ENCODE measurements at regions not wholly inside any gene's neighbourhood (a gene's known extent, or its start where the extent isn't known, plus 50 kb on each side); places are given as distances from the start of the nearest gene placed in this dataset.
A peak's percentile ranks its signal among the peaks of the same experiment; 100 is the strongest.

DNA sequence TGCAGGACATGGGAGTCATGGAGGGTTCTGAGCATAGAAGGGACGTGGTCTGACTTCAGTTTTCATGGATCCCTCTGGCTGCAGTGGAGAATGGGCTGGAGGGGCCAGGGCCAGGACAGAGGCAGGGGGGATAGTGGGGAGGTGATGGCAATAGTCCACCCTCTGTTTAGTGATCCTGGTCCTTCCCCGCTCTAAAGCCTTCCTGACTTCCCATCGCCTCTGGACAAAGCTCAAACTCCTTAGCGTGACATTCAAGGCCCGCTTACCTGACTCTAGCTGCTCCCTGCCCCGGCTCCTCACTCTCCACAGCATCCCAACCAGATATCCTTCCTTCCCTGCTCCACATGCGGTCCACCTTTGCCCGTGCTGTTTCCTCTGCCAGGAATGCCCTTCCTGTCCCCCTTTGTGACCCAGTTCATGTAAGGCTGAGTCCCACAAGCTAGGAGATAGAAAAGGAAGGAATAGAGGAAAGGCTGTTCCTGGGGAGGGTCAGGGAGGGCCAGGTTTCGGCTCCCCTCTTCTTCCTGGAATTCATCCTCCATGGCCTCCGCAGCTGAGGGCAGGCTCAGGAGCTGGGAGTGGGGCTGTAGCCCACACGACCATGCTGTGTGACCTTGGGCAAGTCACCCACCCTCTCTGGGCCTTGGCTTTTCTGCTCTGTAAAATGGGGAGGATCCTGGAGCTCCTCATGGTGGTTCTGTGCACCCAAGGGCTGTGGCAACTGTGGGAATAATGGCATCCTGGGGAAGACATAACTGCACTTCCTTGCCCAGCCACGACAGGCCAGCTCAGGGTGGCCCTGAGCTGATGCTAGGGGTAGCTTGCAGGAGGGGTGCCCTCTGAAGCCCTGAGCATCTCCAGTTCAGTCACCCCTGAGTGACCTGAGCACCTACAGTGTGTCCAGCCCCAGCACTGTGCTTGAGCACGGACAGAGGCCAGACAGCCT lies 116.1 kb downstream of the CEBPB start:
- no peak overlapping the region for H3K27ac ChIP-seq (ENCODE audit: low read depth, low read length)
- Mint-ChIP-seq H3K4me1 (peaks cover 0 to 15% (median 0%) of the 10 kb centered on the region in 7 donors), H3K27ac (no peak overlapping the region)

DNA sequence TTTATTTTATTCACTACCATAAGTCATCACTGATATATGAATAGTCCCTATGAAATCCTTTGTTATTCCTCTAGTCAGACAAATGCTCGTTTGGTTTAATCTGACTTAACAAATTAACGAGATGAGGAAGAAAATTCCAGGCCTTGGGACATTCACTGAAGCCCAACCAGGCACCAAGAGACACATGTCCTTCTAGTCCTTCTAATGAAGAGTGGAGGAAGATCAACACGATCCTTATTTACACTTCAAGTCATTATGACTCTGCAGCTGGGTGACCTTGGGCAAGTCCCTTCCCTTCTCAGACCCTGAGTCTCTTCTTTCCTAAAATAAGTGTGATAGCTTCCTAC lies 117.5 kb downstream of the CEBPB start:
- Histone ChIP-seq H3K36me3 (ENCODE audit: control insufficient read depth in 2 of 3, insufficient read depth in 3 of 3, low read length in 3 of 3) (no peaks in the 10 kb centered on the region), H3K27ac (ENCODE audit: low read depth, low read length) (no peak overlapping the region), H3K27me3 (ENCODE audit: control insufficient read depth in 2 of 2, insufficient read depth in 2 of 2, low read length in 2 of 2) (no peaks in the 10 kb centered on the region), H3K4me1 (ENCODE audit: control insufficient read depth in 2 of 2, insufficient read depth in 2 of 2, low read length in 2 of 2) (no peaks in the 10 kb centered on the region), H3K9me3 (ENCODE audit: control insufficient read depth in 2 of 3, low read length in 3 of 3) (no peaks in the 10 kb centered on the region), H3K4me3 (ENCODE audit: low read length) (no peak overlapping the region)
- ChIA-PET POLR2A (no interaction called here), CTCF (no interaction called here)
- intact Hi-C loops (cut with micrococcal nuclease): no loop called here
- Mint-ChIP-seq H3K9me3 (peaks cover 0 to 1% (median 0%) of the 10 kb centered on the region in 11 donors), H3K27me3 (peaks cover 0 to 8% (median 1%) of the 10 kb centered on the region in 5 donors), H3K27ac (no peak overlapping the region), H3K36me3 (no peaks in the 10 kb centered on the region), H3K4me3 (no peak overlapping the region), H3K4me1 (peaks cover 0 to 8% (median 0%) of the 10 kb centered on the region in 7 donors)
- ATAC-seq: peak; percentile 64
- DNase-seq: no peak

More for the DNA sequence above, 116.1 kb downstream of the CEBPB start:
- H3K4me1 ChIP-seq (ENCODE audit: control insufficient read depth in 2 of 2, insufficient read depth in 2 of 2, low read length in 2 of 2): no peaks in the 10 kb centered on the region
- H3K9me3 ChIP-seq (ENCODE audit: control insufficient read depth in 2 of 3, low read length in 3 of 3): no peaks in the 10 kb centered on the region
- no peak for DNase-seq
- intact Hi-C loops (cut with micrococcal nuclease): no loop called here
- H3K36me3 Mint-ChIP-seq: no peaks in the 10 kb centered on the region
- ATAC-seq: no peak
- no peak overlapping the region for H3K4me3 Mint-ChIP-seq
- peaks cover 0 to 1% (median 0%) of the 10 kb centered on the region in 11 donors for H3K9me3 Mint-ChIP-seq
- peaks cover 0 to 5% (median 2%) of the 10 kb centered on the region in 5 donors for H3K27me3 Mint-ChIP-seq
- H3K4me3 ChIP-seq (ENCODE audit: low read length): no peak overlapping the region
- CTCF ChIA-PET: no interaction called here
- H3K36me3 ChIP-seq (ENCODE audit: control insufficient read depth in 2 of 3, insufficient read depth in 3 of 3, low read length in 3 of 3): no peaks in the 10 kb centered on the region
- POLR2A ChIA-PET: no interaction called here
- no peaks in the 10 kb centered on the region for H3K27me3 ChIP-seq (ENCODE audit: control insufficient read depth in 2 of 2, insufficient read depth in 2 of 2, low read length in 2 of 2)

DNA sequence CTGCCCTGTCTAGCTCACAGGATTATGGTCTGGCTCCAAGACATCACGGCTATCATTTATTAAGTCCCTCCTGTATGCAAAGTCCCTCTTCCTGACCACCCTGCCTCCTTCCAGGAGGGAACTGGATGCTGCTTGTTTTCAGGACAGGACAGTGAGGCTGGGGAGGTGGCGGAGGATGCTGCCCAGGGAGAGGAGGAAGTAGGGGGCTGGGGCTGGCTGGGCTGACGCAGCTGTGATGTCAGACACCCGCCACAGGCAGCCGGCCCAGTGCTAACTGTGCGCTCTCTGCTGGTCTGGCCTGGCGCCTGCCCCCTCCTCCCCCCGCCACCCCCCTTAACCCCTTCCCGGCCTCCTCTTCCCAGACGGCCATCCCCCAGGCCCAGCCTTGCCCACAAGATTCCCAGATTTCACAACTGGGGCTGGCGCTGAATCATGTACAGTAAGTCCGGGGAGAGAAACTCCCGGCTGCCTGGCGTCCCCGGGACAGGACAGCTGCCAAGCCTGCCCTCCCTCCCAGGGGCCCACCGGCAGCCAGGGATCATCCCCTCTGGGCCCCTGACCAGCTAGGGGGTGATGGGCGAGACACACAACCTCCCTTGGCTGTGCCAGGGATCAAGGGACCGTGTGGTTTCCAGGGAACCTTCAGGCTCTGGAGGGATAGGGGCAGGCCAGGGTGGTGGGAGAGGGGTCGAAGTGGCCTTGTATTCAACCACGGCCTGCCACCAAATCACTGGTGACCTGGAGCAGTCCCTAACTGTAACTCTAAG lies 118.1 kb downstream of the CEBPB start:
- no peaks in the 10 kb centered on the region for H3K9me3 ChIP-seq (ENCODE audit: control insufficient read depth in 2 of 3, low read length in 3 of 3)
- CTCF ChIA-PET: no interaction called here

DNA sequence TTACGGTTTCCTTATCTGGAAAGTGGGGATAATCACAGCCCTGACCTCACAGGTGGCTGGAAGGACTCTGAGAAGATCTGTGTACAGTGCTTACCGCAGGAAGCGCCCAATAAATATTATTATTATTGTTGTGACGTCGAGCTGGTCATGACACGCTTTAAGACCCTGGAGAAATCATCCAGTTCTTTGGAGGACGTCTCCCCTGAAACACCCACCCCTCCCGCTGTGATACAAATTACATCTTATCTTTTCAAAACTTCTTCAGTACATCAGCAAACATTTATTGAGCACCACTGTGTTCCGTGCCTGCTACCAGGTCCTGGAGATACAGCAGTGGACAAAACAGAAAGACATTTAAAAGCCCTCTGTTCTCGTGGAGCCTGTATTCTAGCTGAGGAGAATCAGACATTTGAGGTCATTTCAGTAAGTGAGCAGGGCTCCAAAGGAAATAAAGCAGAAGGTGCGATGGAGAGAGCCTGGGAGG lies 118.7 kb downstream of the CEBPB start:
- Histone ChIP-seq H3K4me1 (ENCODE audit: control insufficient read depth in 2 of 2, insufficient read depth in 2 of 2, low read length in 2 of 2) (no peaks in the 10 kb centered on the region), H3K27ac (ENCODE audit: low read depth, low read length) (no peak overlapping the region), H3K27me3 (ENCODE audit: control insufficient read depth in 2 of 2, insufficient read depth in 2 of 2, low read length in 2 of 2) (no peaks in the 10 kb centered on the region), H3K9me3 (ENCODE audit: control insufficient read depth in 2 of 3, low read length in 3 of 3) (no peaks in the 10 kb centered on the region), H3K4me3 (ENCODE audit: low read length) (no peak overlapping the region), H3K36me3 (ENCODE audit: control insufficient read depth in 2 of 3, insufficient read depth in 3 of 3, low read length in 3 of 3) (no peaks in the 10 kb centered on the region)
- no peaks in the 10 kb centered on the region for H3K36me3 Mint-ChIP-seq
- peaks cover 0 to 14% (median 12%) of the 10 kb centered on the region in 5 donors for H3K27me3 Mint-ChIP-seq
- no peak overlapping the region for H3K27ac Mint-ChIP-seq
- ChIA-PET POLR2A (no interaction called here), CTCF (no interaction called here)
- peaks cover 0 to 8% (median 0%) of the 10 kb centered on the region in 7 donors for H3K4me1 Mint-ChIP-seq
- intact Hi-C loops (cut with micrococcal nuclease): no loop called here
- ATAC-seq (no peak), DNase-seq (no peak)
- H3K4me3 Mint-ChIP-seq: no peak overlapping the region
- no peaks in the 10 kb centered on the region for H3K9me3 Mint-ChIP-seq

More for the DNA sequence above, 118.1 kb downstream of the CEBPB start:
- H3K4me3 ChIP-seq (ENCODE audit: low read length): no peak overlapping the region
- H3K4me3 Mint-ChIP-seq: no peak overlapping the region
- H3K27ac Mint-ChIP-seq: no peak overlapping the region
- no peaks in the 10 kb centered on the region for H3K4me1 ChIP-seq (ENCODE audit: control insufficient read depth in 2 of 2, insufficient read depth in 2 of 2, low read length in 2 of 2)
- no peak overlapping the region for H3K27ac ChIP-seq (ENCODE audit: low read depth, low read length)
- intact Hi-C loops (cut with micrococcal nuclease): no loop called here
- H3K27me3 ChIP-seq (ENCODE audit: control insufficient read depth in 2 of 2, insufficient read depth in 2 of 2, low read length in 2 of 2): no peaks in the 10 kb centered on the region
- peaks cover 0 to 8% (median 0%) of the 10 kb centered on the region in 7 donors for H3K4me1 Mint-ChIP-seq
- ATAC-seq (peak; percentile 90), DNase-seq (no peak)
- H3K36me3 ChIP-seq (ENCODE audit: control insufficient read depth in 2 of 3, insufficient read depth in 3 of 3, low read length in 3 of 3): no peaks in the 10 kb centered on the region
- POLR2A ChIA-PET: no interaction called here
- peaks cover 0 to 1% (median 0%) of the 10 kb centered on the region in 11 donors for H3K9me3 Mint-ChIP-seq
- H3K36me3 Mint-ChIP-seq: no peaks in the 10 kb centered on the region
- H3K27me3 Mint-ChIP-seq: peaks cover 0 to 13% (median 6%) of the 10 kb centered on the region in 5 donors

DNA sequence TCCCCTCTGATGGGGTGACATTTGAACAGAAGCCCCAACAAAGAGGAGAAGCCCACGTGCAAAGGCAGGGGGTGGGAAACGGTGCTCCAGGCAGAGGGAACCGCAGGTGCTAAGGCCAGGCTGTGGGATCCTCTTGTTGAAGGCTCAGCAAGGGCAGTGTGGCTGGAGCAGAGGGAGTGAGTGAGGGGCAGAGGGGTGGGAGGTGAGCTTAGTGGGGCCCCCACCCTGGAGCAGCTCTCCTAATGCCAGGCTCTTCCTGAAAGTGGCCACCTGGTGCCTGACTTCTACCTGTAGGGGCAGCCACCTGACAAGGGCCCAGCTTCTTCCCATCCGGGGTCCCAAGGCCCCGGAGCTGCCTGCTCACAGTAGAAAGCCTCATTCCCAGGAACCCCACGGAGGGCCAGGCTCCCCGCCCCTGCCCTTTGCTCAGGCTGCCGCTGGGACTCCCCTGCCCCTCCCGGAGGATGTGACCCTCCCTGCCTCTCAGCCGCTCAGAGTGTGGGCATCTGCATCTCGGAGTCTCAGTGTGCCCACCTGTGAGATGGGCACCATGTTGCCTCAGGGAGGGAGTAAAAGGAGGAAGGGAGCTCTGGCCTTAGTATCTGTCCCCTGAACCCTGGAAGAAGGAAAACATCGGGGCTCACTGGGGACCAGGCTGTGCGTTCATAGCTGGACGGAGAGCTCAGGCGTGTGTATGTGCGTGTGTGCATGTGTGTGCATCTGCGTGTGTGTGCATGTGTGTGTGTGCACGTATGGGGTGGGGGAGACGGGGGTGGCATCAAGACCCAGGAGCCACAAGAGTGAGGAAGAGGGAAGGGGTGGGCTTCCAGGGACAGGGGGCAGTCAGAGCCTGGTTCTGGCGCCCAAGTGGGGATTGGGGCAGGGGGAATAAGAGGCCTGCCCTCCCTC lies 119.4 kb downstream of the CEBPB start:
- intact Hi-C loops (cut with micrococcal nuclease): no loop called here
- H3K9me3 ChIP-seq (ENCODE audit: control insufficient read depth in 2 of 3, low read length in 3 of 3): no peaks in the 10 kb centered on the region
- ChIA-PET CTCF (no interaction called here), POLR2A (no interaction called here)
- DNase-seq (no peak), ATAC-seq (no peak)
- H3K4me3 Mint-ChIP-seq: no peak overlapping the region
- H3K4me1 ChIP-seq (ENCODE audit: control insufficient read depth in 2 of 2, insufficient read depth in 2 of 2, low read length in 2 of 2): no peaks in the 10 kb centered on the region
- H3K9me3 Mint-ChIP-seq: peaks cover 0 to 2% (median 0%) of the 10 kb centered on the region in 11 donors
- no peaks in the 10 kb centered on the region for H3K36me3 Mint-ChIP-seq
- H3K27me3 ChIP-seq (ENCODE audit: control insufficient read depth in 2 of 2, insufficient read depth in 2 of 2, low read length in 2 of 2): no peaks in the 10 kb centered on the region
- H3K27ac Mint-ChIP-seq: no peak overlapping the region
- H3K27me3 Mint-ChIP-seq: peaks cover 0 to 19% (median 12%) of the 10 kb centered on the region in 5 donors
- peaks cover 0 to 8% (median 0%) of the 10 kb centered on the region in 7 donors for H3K4me1 Mint-ChIP-seq
- H3K4me3 ChIP-seq (ENCODE audit: low read length): no peak overlapping the region
- H3K27ac ChIP-seq (ENCODE audit: low read depth, low read length): no peak overlapping the region
- H3K36me3 ChIP-seq (ENCODE audit: control insufficient read depth in 2 of 3, insufficient read depth in 3 of 3, low read length in 3 of 3): no peaks in the 10 kb centered on the region

DNA sequence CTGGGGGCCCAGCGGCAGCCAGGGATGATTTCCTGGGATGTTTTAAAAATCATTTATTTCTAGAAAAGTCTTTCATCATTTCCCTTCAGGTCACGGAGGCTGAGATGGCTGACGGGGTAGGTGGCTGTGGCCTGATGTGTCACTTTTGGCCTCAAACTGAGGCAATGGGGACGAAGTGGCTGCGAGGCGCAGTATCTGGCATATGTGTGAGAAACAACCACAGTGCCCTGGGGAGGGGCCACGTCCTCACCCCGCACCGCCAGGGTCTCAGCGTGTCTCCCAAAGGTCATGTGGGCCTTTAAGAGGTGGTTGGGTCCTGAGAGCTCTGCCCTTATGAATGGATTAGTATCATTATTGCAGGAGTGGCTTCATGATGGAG lies 120.0 kb downstream of the CEBPB start:
- Mint-ChIP-seq H3K27ac (no peak overlapping the region), H3K36me3 (no peaks in the 10 kb centered on the region), H3K27me3 (peaks cover 0 to 23% (median 12%) of the 10 kb centered on the region in 5 donors), H3K9me3 (peaks cover 0 to 4% (median 0%) of the 10 kb centered on the region in 11 donors), H3K4me3 (no peak overlapping the region), H3K4me1 (peaks cover 0 to 8% (median 0%) of the 10 kb centered on the region in 7 donors)
- Histone ChIP-seq H3K36me3 (ENCODE audit: control insufficient read depth in 2 of 3, insufficient read depth in 3 of 3, low read length in 3 of 3) (no peaks in the 10 kb centered on the region), H3K4me3 (ENCODE audit: low read length) (no peak overlapping the region), H3K4me1 (ENCODE audit: control insufficient read depth in 2 of 2, insufficient read depth in 2 of 2, low read length in 2 of 2) (no peaks in the 10 kb centered on the region), H3K9me3 (ENCODE audit: control insufficient read depth in 2 of 3, low read length in 3 of 3) (no peaks in the 10 kb centered on the region), H3K27ac (ENCODE audit: low read depth, low read length) (no peak overlapping the region), H3K27me3 (ENCODE audit: control insufficient read depth in 2 of 2, insufficient read depth in 2 of 2, low read length in 2 of 2) (no peaks in the 10 kb centered on the region)
- POLR2A ChIA-PET: no interaction called here
- intact Hi-C loops (cut with micrococcal nuclease): no loop called here
- DNase-seq (no peak), ATAC-seq (no peak)
- CTCF ChIA-PET: no interaction called here
